GM12878 (cell line): ENCODE measurements at regions not wholly inside any gene's neighbourhood (a gene's known extent, or its start where the extent isn't known, plus 50 kb on each side); places are given as distances from the start of the nearest gene placed in this dataset.

Experiments used
- ATAC-seq: fragments of 200-7000 bp; cut with Tn5 transposase; 3 replicates; pipeline ENCODE4 v1.9.1; 2020; ENCODE audit warnings: mild to moderate bottlenecking, moderate library complexity
- BruUV-seq: library from RNA; stranded (reverse); fragments of 400-500 nt; replicated peaks from 2 replicates; lab custom pipeline; 2021; lab: Mats Ljungman, UMichigan
- CTCF ChIA-PET: fragments of 300-600 bp; sonication (Branson Sonifier 250); formaldehyde crosslinking; extraction: SDS; loops from one replicate; lab custom pipeline; 2021; ENCODE audit warnings: inconsistent platforms; lab: Yijun Ruan, JAX
- POLR2A ChIA-PET: fragments of 350-600 bp; formaldehyde crosslinking; extraction: SDS; loops from one replicate; lab custom pipeline; 2021; ENCODE audit warnings: inconsistent platforms; lab: Charles Lee
- RAD21 ChIA-PET: fragments of 300-600 bp; sonication (Branson Sonifier 250); formaldehyde crosslinking; loops from one replicate; lab custom pipeline; 2023; ENCODE audit warnings: antibody characterized with exemption; ENCODE audit not compliant: unreplicated experiment; lab: Charles Lee
- SMC1A ChIA-PET: fragments of 300-600 bp; sonication (Branson Sonifier 250); formaldehyde crosslinking; loops from one replicate; lab custom pipeline; 2023; ENCODE audit not compliant: unreplicated experiment, uncharacterized antibody; lab: Charles Lee
- DNase-seq: peaks from one replicate; pipeline ENCODE4 v3.0.0-alpha.2; 2011; ENCODE audit warnings: low read depth, low spot score
- FAIRE-seq: peaks from 3 replicates; lab custom pipeline; 2011; peaks lifted over from hg19 to GRCh38; lab: Jason Lieb, UNC
- H2AFZ ChIP-seq: 2 replicates; pipeline ENCODE4 v1.6.0; 2011; ENCODE audit warnings: low read depth, low read length, control low read depth; ENCODE audit not compliant: control insufficient read depth
- H3K27ac ChIP-seq: 2 replicates; pipeline ENCODE4 v1.5.1; 2011; ENCODE audit warnings: control low read depth; ENCODE audit not compliant: control insufficient read depth, insufficient read depth
- H3K27me3 ChIP-seq, 2 experiments: replicated peaks in 1 of 2; 2 replicates each; pipeline versions ENCODE4 v1.6.0 to v1.6.1; 2011; ENCODE audit warnings: low read length in 1 of 2; ENCODE audit not compliant: control insufficient read depth in 2 of 2, insufficient read depth in 2 of 2
- H3K36me3 ChIP-seq, 2 experiments: 2 replicates each; pipeline ENCODE4 v1.5.1; 2011; ENCODE audit warnings: low read length in 1 of 2; ENCODE audit not compliant: control insufficient read depth in 2 of 2, insufficient read depth in 2 of 2
- H3K4me1 ChIP-seq: 2 replicates; pipeline ENCODE4 v1.6.1; 2011; ENCODE audit warnings: mild to moderate bottlenecking, low read length, moderate library complexity, mixed read lengths; ENCODE audit not compliant: control insufficient read depth, insufficient read depth
- H3K4me2 ChIP-seq: 2 replicates; pipeline ENCODE4 v1.6.0; 2011; ENCODE audit warnings: control low read depth; ENCODE audit not compliant: control insufficient read depth, insufficient read depth
- H3K4me3 ChIP-seq: fragments of 200-600 bp; sonication (generic); 2 replicates; pipeline ENCODE4 v1.5.1; 2016
- H3K79me2 ChIP-seq: 2 replicates; pipeline ENCODE4 v1.6.0; 2011; ENCODE audit warnings: low read length; ENCODE audit not compliant: control insufficient read depth, insufficient read depth
- H3K9ac ChIP-seq: 2 replicates; pipeline ENCODE4 v1.8.0; 2011; ENCODE audit warnings: low read length, control low read depth, mixed read lengths; ENCODE audit not compliant: control insufficient read depth, insufficient read depth
- H3K9me3 ChIP-seq: replicated peaks from 3 replicates; pipeline ENCODE4 v1.5.1; 2011; ENCODE audit warnings: mild to moderate bottlenecking, low read length; ENCODE audit not compliant: control insufficient read depth, insufficient read depth
- H4K20me1 ChIP-seq: 2 replicates; pipeline ENCODE4 v1.6.0; 2011; ENCODE audit not compliant: control insufficient read depth, insufficient read depth
- BACH1 ChIP-seq: fragments of 450-650 bp; IDR thresholded peaks from 2 replicates; pipeline ENCODE4 v1.6.1; 2017; ENCODE audit warnings: mild to moderate bottlenecking, borderline replicate concordance
- CHD4 ChIP-seq: fragments of 200-600 bp; sonication (generic); IDR thresholded peaks from 2 replicates; pipeline ENCODE4 v1.6.1; 2016; ENCODE audit warnings: mild to moderate bottlenecking
- ETV6 ChIP-seq, 2 experiments: fragments of 450-650 bp in 1 of 2; IDR thresholded peaks in 1 of 2; conservative IDR thresholded peaks in 1 of 2; 2 replicates each; pipeline ENCODE4 v1.6.1; 2014; ENCODE audit warnings: antibody characterized with exemption in 1 of 2, borderline replicate concordance in 1 of 2, low read depth in 1 of 2, mild to moderate bottlenecking in 1 of 2, moderate library complexity in 1 of 2
- HDAC2 ChIP-seq: fragments of 200-600 bp; sonication (generic); IDR thresholded peaks from 2 replicates; pipeline ENCODE4 v1.6.1; 2017
- IKZF1 ChIP-seq: fragments of 450-650 bp; conservative IDR thresholded peaks from 2 replicates; pipeline ENCODE4 v1.6.1; 2017; ENCODE audit warnings: antibody characterized with exemption, mild to moderate bottlenecking
- JUNB ChIP-seq: IDR thresholded peaks from 2 replicates; pipeline ENCODE4 v1.6.1; 2016; ENCODE audit warnings: antibody characterized with exemption, mild to moderate bottlenecking
- NR2C2 ChIP-seq: IDR thresholded peaks from 2 replicates; pipeline ENCODE4 v1.6.1; 2011; ENCODE audit warnings: borderline replicate concordance, low read depth; ENCODE audit not compliant: control insufficient read depth, insufficient read length
- RBBP5 ChIP-seq: fragments of 200-600 bp; sonication (generic); conservative IDR thresholded peaks from 2 replicates; pipeline ENCODE4 v1.6.1; 2016
- RUNX3 ChIP-seq: IDR thresholded peaks from 2 replicates; pipeline ENCODE4 v1.6.1; 2012; ENCODE audit warnings: low read length, inconsistent platforms
- SMARCA5 ChIP-seq: fragments of 450-650 bp; IDR thresholded peaks from 2 replicates; pipeline ENCODE4 v1.6.1; 2017; ENCODE audit warnings: mild to moderate bottlenecking
- YY1 ChIP-seq: IDR thresholded peaks from 2 replicates; pipeline ENCODE4 v1.6.1; 2011; ENCODE audit warnings: low read depth, mild to moderate bottlenecking, low read length
- ZNF274 ChIP-seq: IDR thresholded peaks from one replicate; pipeline ENCODE4 v1.8.0; 2011; ENCODE audit not compliant: insufficient read length, insufficient read depth
- WGBS: methylation state at CpG from one replicate; pipeline ENCODE4 v1.1.6; 2016; ENCODE audit warnings: low lambda C conversion rate; ENCODE audit not compliant: insufficient replicate concordance, insufficient coverage; ENCODE audit errors: missing lambda C conversion rate; 5-methylcytosine and 5-hydroxymethylcytosine counted together
- in situ Hi-C: fragments of 300-500 bp; cut with MboI; formaldehyde crosslinking; loops from 9 replicates; pipeline ENCODE4 v1.14.3; 2018; ENCODE audit warnings: mixed read lengths
- intact Hi-C: fragments of 100-400 bp; cut with micrococcal nuclease; formaldehyde crosslinking; loops from one replicate; pipeline ENCODE4 v1.14.2; 2022; ENCODE audit not compliant: unreplicated experiment
- TF ChIP-seq, protein P1 (sequence below): fragments of 450-650 bp; IDR thresholded peaks from 2 replicates; pipeline ENCODE4 v1.6.1; 2017; ENCODE audit warnings: mild to moderate bottlenecking, low read depth, inconsistent platforms; ENCODE audit not compliant: poor library complexity, severe bottlenecking
- TF ChIP-seq, protein P2 (sequence below): fragments of 450-650 bp; conservative IDR thresholded peaks from 2 replicates; pipeline ENCODE4 v1.6.1; 2017; ENCODE audit warnings: mild to moderate bottlenecking, moderate library complexity

DNA sequence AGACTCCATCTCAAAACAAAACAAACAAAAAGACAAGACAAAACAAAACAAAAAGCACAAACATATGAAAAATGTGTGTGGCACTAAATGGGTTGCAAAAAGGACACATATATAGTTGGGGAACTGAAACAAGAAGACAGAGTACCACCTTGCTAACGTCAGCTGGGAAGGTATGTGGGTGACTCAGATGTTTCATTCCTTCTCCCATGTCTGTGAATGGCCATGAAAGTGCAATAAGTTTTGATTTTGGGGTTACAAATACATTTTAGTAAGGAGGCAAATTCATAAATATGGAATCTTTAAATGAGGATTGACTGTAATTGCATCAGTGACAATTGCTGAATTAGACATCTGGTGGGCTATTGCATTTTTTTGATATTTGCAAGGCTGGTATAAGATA, 81.6 kb upstream of the KLF4 start:
- Histone ChIP-seq H2AFZ (no peak overlapping the region), H4K20me1 (no peaks in the 10 kb centered on the region), H3K79me2 (no peaks in the 10 kb centered on the region), H3K4me2 (no peak overlapping the region), H3K4me3 (no peak overlapping the region), H3K9ac (no peak overlapping the region), H3K36me3 (no peaks in the 10 kb centered on the region), H3K4me1 (no peaks in the 10 kb centered on the region), H3K9me3 (no peaks in the 10 kb centered on the region), H3K27me3 (no peaks in the 10 kb centered on the region), H3K27ac (no peak overlapping the region)
- no TSS peak for BruUV-seq
- in situ Hi-C loops (no loop called here), intact Hi-C loops (no loop called here)
- TF ChIP-seq BACH1 (no peak), SMARCA5 (no peak), HDAC2 (no peak), RBBP5 (no peak), NR2C2 (no peak), IKZF1 (no peak), ETV6 (conservative IDR thresholded peaks at IDR 0.05 in 1 of 2, IDR thresholded peaks at IDR 0.05 in 1 of 2; ENCODE audit: borderline replicate concordance in 1 of 2, low read depth in 1 of 2) (no peak), CHD4 (no peak), YY1 (no peak), JUNB (no peak), ZNF274 (no peak), RUNX3 (no peak)
- TF ChIP-seq, protein P1, sequence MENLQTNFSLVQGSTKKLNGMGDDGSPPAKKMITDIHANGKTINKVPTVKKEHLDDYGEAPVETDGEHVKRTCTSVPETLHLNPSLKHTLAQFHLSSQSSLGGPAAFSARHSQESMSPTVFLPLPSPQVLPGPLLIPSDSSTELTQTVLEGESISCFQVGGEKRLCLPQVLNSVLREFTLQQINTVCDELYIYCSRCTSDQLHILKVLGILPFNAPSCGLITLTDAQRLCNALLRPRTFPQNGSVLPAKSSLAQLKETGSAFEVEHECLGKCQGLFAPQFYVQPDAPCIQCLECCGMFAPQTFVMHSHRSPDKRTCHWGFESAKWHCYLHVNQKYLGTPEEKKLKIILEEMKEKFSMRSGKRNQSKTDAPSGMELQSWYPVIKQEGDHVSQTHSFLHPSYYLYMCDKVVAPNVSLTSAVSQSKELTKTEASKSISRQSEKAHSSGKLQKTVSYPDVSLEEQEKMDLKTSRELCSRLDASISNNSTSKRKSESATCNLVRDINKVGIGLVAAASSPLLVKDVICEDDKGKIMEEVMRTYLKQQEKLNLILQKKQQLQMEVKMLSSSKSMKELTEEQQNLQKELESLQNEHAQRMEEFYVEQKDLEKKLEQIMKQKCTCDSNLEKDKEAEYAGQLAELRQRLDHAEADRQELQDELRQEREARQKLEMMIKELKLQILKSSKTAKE, result no peak
- TF ChIP-seq, protein P2, sequence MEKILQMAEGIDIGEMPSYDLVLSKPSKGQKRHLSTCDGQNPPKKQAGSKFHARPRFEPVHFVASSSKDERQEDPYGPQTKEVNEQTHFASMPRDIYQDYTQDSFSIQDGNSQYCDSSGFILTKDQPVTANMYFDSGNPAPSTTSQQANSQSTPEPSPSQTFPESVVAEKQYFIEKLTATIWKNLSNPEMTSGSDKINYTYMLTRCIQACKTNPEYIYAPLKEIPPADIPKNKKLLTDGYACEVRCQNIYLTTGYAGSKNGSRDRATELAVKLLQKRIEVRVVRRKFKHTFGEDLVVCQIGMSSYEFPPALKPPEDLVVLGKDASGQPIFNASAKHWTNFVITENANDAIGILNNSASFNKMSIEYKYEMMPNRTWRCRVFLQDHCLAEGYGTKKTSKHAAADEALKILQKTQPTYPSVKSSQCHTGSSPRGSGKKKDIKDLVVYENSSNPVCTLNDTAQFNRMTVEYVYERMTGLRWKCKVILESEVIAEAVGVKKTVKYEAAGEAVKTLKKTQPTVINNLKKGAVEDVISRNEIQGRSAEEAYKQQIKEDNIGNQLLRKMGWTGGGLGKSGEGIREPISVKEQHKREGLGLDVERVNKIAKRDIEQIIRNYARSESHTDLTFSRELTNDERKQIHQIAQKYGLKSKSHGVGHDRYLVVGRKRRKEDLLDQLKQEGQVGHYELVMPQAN, result no peak
- POLR2A ChIA-PET, result interaction anchor here (0.7 to 1.3 kb wide), 2 partner anchors 10 to 13 kb away, joined by 3 to 5 read pairs; no protein-coding TSS in a partner anchor
- DNase-seq, result no peak
- peak; percentile 70 for ATAC-seq
- RAD21 ChIA-PET, result interaction anchor here (0.6 to 1.1 kb wide), 3 partner anchors 12 to 87 kb away, joined by 3 read pairs; no protein-coding TSS in a partner anchor
- 0% methylated on average over 1 of the region's 1 CpG for whole genome bisulfite sequencing
- SMC1A ChIA-PET, result interaction anchor here (1.5 kb wide), 1 partner anchor 14 kb away, joined by 4 read pairs; no protein-coding TSS in a partner anchor
- no peak for FAIRE-seq
- CTCF ChIA-PET, result interaction anchor here (1.0 kb wide), 1 partner anchor 129 kb away, joined by 3 read pairs; no protein-coding TSS in a partner anchor
